HepG2 (cell line): ENCODE measurements at regions not wholly inside any gene's neighbourhood (a gene's known extent, or its start where the extent isn't known, plus 50 kb on each side); places are given as distances from the start of the nearest gene placed in this dataset.

Experiments
- ARID2 ChIP-seq: sonication (generic); formaldehyde crosslinking; IDR thresholded peaks from 2 replicates; pipeline ENCODE4 v1.8.1; 2022; ENCODE audit warnings: mild to moderate bottlenecking, missing genetic modification reagents, borderline replicate concordance
- BRCA1 ChIP-seq: sonication (generic); formaldehyde crosslinking; IDR thresholded peaks from 2 replicates; pipeline ENCODE4 v1.4.0; 2020; ENCODE audit warnings: missing genetic modification reagents
- CTCF ChIP-seq: sonication (generic); formaldehyde crosslinking; IDR thresholded peaks from 2 replicates; pipeline ENCODE4 v1.5.0; 2020; ENCODE audit warnings: mild to moderate bottlenecking, missing genetic modification reagents, moderate library complexity
- GABPA ChIP-seq, 2 experiments: IDR thresholded peaks; 2 replicates each; pipeline ENCODE4 v1.6.1; 2011 to 2016; ENCODE audit warnings: low read depth in 2 of 2, low read length in 1 of 2, missing biosample characterization in 1 of 2, missing genetic modification characterization in 1 of 2
- HDAC6 ChIP-seq: fragments of 200-600 bp; sonication (generic); IDR thresholded peaks from 2 replicates; pipeline ENCODE4 v1.7.0; 2017; ENCODE audit warnings: mild to moderate bottlenecking, antibody characterized with exemption, low read length, low read depth
- JUND ChIP-seq: sonication (generic); formaldehyde crosslinking; IDR thresholded peaks from 2 replicates; pipeline ENCODE4 v1.8.0; 2022; ENCODE audit warnings: mild to moderate bottlenecking, missing genetic modification reagents
- NCOA2 ChIP-seq: sonication (generic); formaldehyde crosslinking; IDR thresholded peaks from 2 replicates; pipeline ENCODE4 v1.8.0; 2022; ENCODE audit warnings: inconsistent platforms
- PBX2 ChIP-seq: IDR thresholded peaks from 2 replicates; pipeline ENCODE4 v1.6.1; 2016; ENCODE audit warnings: control low read depth
- PPARG ChIP-seq: conservative IDR thresholded peaks from 2 replicates; pipeline ENCODE4 v1.6.1; 2016; ENCODE audit warnings: missing biosample characterization, missing genetic modification reagents
- SNRNP70 ChIP-seq: fragments of 200-400 bp; formaldehyde crosslinking; IDR thresholded peaks from 2 replicates; pipeline ENCODE4 v1.6.1; 2017; ENCODE audit warnings: mild to moderate bottlenecking, low read depth, low read length, moderate library complexity
- ZNF24 ChIP-seq: fragments of 450-650 bp; IDR thresholded peaks from 2 replicates; pipeline ENCODE4 v1.6.1; 2017; ENCODE audit warnings: antibody characterized with exemption, mild to moderate bottlenecking
- ZNF251 ChIP-seq: sonication (generic); formaldehyde crosslinking; IDR thresholded peaks from 2 replicates; pipeline ENCODE4 v1.9.0; 2021; ENCODE audit warnings: mild to moderate bottlenecking, missing genetic modification reagents
- ZNF274 ChIP-seq: sonication (generic); formaldehyde crosslinking; IDR thresholded peaks from 2 replicates; pipeline ENCODE4 v1.5.1; 2020; ENCODE audit warnings: mild to moderate bottlenecking, missing genetic modification reagents

DNA sequence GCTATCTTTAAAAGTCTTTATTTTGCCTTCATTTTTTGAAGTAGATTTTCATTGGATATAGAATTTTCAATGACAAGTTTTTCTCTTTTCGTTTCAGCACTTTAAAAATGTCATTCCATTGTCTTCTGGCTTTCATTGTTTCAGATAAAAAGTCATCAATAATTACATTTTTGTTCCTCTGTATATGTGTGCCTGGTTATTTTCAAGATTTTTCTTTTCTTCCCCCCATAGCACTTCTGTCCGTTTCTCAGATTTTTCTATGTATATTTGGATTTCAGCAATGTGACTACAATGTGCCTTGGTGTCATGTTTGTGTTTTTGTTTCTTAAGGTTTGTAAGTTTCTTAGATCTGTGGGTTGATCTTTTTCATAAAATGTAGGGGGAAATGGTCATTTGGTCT, 66.3 kb upstream of the HSD17B12 start:
- TF ChIP-seq JUND (no peak), SNRNP70 (no peak), HDAC6 (no peak), CTCF (CRISPR knock-in tag) (no peak), PBX2 (CRISPR knock-in tag) (no peak), BRCA1 (CRISPR knock-in tag) (no peak), GABPA (IDR thresholded peaks at IDR 0.05; ENCODE audit: low read depth, low read length) (no peak), GABPA (CRISPR knock-in tag; IDR thresholded peaks at IDR 0.05; ENCODE audit: low read depth) (no peak), ZNF274 (CRISPR knock-in tag) (no peak), NCOA2 (CRISPR knock-in tag) (no peak), PPARG (no peak), ZNF251 (no peak), ARID2 (CRISPR knock-in tag) (no peak), ZNF24 (no peak)
